Fibroblast of the aortic adventitia (primary cell): ENCODE measurements at regions not wholly inside any gene's neighbourhood (a gene's known extent, or its start where the extent isn't known, plus 50 kb on each side); places are given as distances from the start of the nearest gene placed in this dataset.
"Not testable (repeated sequence)": the region's sequence is repeated elsewhere in the genome, so short reads cannot be mapped to it uniquely, and the experiment has no call there.

Source experiments
- DNase-seq: peaks from one replicate; pipeline ENCODE4 v3.0.0-alpha.2; 2010; ENCODE audit warnings: low read depth
- H3K4me3 ChIP-seq: 2 replicates; pipeline ENCODE4 v1.5.1; 2011; ENCODE audit warnings: low read depth, mild to moderate bottlenecking, control low read depth, low read length, moderate library complexity
- TF ChIP-seq, protein P1 (sequence below): IDR thresholded peaks from 2 replicates; pipeline ENCODE4 v1.5.1; 2011; ENCODE audit warnings: mild to moderate bottlenecking, low read length, control low read depth, inconsistent platforms; ENCODE audit not compliant: insufficient read depth

GRCh38 chr12:67716817-67717216 lies 68.3 kb downstream of the DYRK2 start:
- DNase-seq = peak; percentile 91
- TF ChIP-seq, protein P1, sequence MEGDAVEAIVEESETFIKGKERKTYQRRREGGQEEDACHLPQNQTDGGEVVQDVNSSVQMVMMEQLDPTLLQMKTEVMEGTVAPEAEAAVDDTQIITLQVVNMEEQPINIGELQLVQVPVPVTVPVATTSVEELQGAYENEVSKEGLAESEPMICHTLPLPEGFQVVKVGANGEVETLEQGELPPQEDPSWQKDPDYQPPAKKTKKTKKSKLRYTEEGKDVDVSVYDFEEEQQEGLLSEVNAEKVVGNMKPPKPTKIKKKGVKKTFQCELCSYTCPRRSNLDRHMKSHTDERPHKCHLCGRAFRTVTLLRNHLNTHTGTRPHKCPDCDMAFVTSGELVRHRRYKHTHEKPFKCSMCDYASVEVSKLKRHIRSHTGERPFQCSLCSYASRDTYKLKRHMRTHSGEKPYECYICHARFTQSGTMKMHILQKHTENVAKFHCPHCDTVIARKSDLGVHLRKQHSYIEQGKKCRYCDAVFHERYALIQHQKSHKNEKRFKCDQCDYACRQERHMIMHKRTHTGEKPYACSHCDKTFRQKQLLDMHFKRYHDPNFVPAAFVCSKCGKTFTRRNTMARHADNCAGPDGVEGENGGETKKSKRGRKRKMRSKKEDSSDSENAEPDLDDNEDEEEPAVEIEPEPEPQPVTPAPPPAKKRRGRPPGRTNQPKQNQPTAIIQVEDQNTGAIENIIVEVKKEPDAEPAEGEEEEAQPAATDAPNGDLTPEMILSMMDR = no peak
- H3K4me3 ChIP-seq = no peak overlapping the region

DNA sequence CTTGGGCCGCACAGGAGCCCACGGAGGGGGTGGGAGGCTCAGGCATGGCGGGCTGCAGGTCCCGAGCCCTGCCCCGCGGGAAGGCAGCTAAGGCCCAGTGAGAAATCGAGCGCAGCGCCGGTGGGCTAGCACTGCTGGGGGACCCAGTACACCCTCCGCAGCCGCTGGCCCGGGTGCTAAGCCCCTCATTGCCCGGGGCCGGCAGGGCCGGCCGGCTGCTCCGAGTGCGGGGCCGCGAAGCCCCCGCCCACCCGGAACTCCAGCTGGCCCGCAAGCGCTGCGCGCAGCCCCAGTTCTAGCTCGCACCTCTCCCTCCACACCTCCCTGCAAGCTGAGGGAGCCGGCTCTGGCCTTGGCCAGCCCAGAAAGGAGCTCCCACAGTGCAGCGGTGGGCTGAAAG lies 70.8 kb downstream of the DYRK2 start:
- not testable (repeated sequence) for DNase-seq, H3K4me3 ChIP-seq

- TF ChIP-seq, protein P1 = no peak
- DNase-seq = peak; percentile 78
- H3K4me3 ChIP-seq = no peak overlapping the region
These were observed 71.9 kb downstream of the DYRK2 start for GRCh38 chr12:67720351-67720856.

DNA sequence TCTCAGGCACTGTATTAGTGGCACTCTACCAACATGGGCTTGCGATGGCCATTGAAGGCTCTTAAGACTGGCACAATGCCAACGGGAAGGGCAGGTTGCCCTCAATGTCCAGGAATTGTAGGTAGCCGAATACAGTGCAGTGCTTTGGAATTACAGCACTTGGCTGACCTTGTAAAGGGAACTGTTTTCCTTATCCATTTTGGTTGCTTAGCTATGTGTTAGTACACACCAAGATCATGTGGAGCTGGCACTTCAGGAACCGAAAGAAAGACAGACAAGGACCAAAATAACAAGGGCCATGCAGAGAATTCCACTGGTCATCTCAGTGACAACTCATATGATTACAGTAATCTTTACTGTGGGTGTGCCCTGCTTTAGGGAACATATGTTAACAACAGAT lies 72.7 kb downstream of the DYRK2 start:
- TF ChIP-seq, protein P1 = no peak
- peak; percentile 64 for DNase-seq
- H3K4me3 ChIP-seq = no peak overlapping the region

DNA sequence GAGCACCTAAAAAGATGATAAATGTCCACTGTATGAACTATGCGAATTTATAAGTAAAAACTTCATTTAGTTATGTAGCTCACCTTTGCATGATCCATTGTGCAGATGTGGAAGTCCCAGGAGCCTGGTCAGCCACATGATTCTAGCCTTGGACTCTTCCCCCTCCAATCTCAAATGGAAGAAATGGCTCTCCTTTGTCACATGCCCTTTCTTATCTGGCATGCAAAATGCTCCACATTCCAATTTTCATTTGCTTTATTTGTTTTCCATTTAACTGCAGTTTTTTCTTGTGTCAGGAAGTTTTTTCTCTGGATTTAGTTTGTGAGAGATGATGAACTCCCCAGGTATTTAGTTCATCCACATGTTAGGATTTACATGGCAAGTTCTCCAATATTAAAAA lies 73.8 kb downstream of the DYRK2 start:
- TF ChIP-seq, protein P1 = no peak
- H3K4me3 ChIP-seq = no peak overlapping the region
- peak; percentile 26 for DNase-seq

DNA sequence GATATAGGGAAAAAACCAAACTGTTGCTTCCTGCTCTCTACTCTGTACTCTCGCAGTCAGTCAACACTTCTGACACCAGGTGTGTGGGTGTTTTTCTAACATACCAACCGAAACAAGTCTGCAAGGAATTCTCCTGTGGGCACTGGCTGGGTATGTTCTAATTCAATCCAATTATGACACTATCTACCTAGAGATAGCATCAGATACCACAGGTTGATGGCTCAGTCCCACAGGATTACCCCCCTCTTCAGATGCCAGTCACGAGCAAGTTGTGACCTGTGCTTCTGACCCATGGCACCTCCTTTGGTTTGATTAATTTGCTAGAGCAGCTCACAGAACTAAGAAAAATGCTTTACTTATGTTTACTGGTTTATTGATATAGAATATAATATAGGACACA lies 78.3 kb downstream of the DYRK2 start:
- TF ChIP-seq, protein P1 = no peak
- DNase-seq = no peak

DNA sequence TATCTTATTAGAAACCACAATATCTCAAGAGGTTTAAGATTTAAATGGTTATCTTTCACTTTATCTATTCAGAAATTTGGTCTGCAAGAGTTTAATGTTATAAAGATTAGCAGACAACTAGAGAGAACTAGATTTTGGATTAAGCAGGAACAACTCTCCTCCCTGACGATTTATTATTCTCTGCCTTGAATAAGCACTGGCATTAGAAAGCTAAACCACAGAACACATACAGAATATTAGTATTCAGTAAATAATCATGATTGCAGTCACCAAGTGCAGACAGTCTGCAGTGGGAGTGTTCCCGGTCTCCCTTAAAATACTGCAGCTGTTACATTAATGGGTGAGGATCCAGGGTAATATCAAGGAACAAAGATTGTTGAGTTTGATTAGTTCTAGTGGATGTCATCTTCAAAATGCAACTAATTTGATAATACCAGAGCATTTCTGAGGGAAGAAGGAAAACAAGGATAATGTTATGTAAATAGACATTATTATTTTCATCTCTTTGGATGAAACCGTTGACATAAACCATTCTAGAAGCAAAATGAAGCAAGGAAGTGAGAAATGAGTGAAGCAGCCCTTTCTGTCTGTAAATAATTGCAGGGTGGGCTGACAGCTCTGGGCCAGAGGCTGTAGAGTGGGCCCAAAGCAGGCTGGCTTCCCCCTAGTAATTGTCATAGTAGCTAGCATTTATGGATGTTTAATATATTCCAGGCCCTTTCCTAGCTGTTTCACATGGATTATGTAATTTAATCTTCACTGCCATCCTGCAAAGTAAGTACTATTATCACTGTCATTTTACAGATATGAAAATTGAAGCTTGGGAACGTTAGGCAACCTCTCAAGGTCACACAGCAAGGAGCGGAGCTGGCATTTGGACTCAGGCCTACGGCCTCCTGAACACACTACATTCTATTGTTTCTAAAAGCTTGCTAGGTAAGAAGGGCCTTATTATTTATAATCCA lies 79.4 kb downstream of the DYRK2 start:
- no peak overlapping the region for H3K4me3 ChIP-seq
- no peak for DNase-seq
- TF ChIP-seq, protein P1 = no peak

More for the DNA sequence above, 78.3 kb downstream of the DYRK2 start:
- no peak overlapping the region for H3K4me3 ChIP-seq
